Common myeloid progenitor, CD34-positive (primary cell): ENCODE measurements at regions not wholly inside any gene's neighbourhood (a gene's known extent, or its start where the extent isn't known, plus 50 kb on each side); places are given as distances from the start of the nearest gene placed in this dataset.
"Not testable (repeated sequence)": the region's sequence is repeated elsewhere in the genome, so short reads cannot be mapped to it uniquely, and the experiment has no call there.

Experiments used
- CTCF ChIA-PET: fragments of 350-600 bp; sonication (Branson Sonifier 250); formaldehyde crosslinking; loops from one replicate; lab custom pipeline; 2021; ENCODE audit warnings: antibody characterized with exemption; lab: Charles Lee
- POLR2A ChIA-PET: fragments of 350-600 bp; sonication (Branson Sonifier 250); formaldehyde crosslinking; loops from one replicate; lab custom pipeline; 2021; ENCODE audit warnings: antibody characterized with exemption; lab: Charles Lee
- DNase-seq, 3 donors: peaks; one replicate each; pipeline versions ENCODE4 v3.0.0 to v3.0.0-alpha.2; 2013
- H3K27ac ChIP-seq, 2 experiments: 1 replicate in 1 of 2; 2 replicates in 1 of 2; pipeline ENCODE4 v1.7.0; 2013; ENCODE audit warnings: inconsistent platforms in 2 of 2, low read length in 2 of 2, mild to moderate bottlenecking in 2 of 2, low read depth in 1 of 2, moderate library complexity in 1 of 2; ENCODE audit not compliant: severe bottlenecking in 2 of 2, insufficient read depth in 1 of 2, poor library complexity in 1 of 2
- H3K27me3 ChIP-seq, 5 experiments: replicated peaks in 2 of 5; 1 replicate in 3 of 5; 2 replicates in 2 of 5; pipeline versions ENCODE4 v1.6.1 to v1.7.0; 2013; ENCODE audit warnings: low read length in 4 of 5, mild to moderate bottlenecking in 2 of 5, moderate library complexity in 2 of 5, inconsistent platforms in 1 of 5; ENCODE audit not compliant: insufficient read depth in 5 of 5, control insufficient read depth in 4 of 5
- H3K36me3 ChIP-seq, 4 experiments: 1 replicate in 2 of 4; 2 replicates in 2 of 4; pipeline versions ENCODE4 v1.6.1 to v1.7.0; 2013; ENCODE audit warnings: low read length in 3 of 4, control low read depth in 1 of 4, mild to moderate bottlenecking in 1 of 4; ENCODE audit not compliant: control insufficient read depth in 4 of 4, insufficient read depth in 4 of 4
- H3K4me1 ChIP-seq, 4 experiments: 1 replicate in 3 of 4; 2 replicates in 1 of 4; pipeline versions ENCODE4 v1.6.1 to v1.7.1; 2013; ENCODE audit warnings: low read length in 3 of 4, mild to moderate bottlenecking in 3 of 4, control low read depth in 1 of 4, inconsistent platforms in 1 of 4, moderate library complexity in 1 of 4; ENCODE audit not compliant: control insufficient read depth in 4 of 4, insufficient read depth in 4 of 4; ENCODE audit errors: control extremely low read depth in 1 of 4
- H3K4me3 ChIP-seq, 7 experiments: 1 replicate in 4 of 7; 2 replicates in 3 of 7; pipeline versions ENCODE4 v1.5.1 to v1.7.0; 2013; ENCODE audit warnings: mild to moderate bottlenecking in 7 of 7, low read length in 6 of 7, moderate library complexity in 6 of 7, inconsistent platforms in 2 of 7, low read depth in 2 of 7, control low read depth in 1 of 7; ENCODE audit not compliant: insufficient read depth in 4 of 7, control insufficient read depth in 1 of 7; ENCODE audit errors: extremely low read depth in 1 of 7
- H3K9me3 ChIP-seq, 5 experiments: 1 replicate in 4 of 5; 2 replicates in 1 of 5; pipeline versions ENCODE4 v1.6.1 to v1.7.1; 2013; ENCODE audit warnings: low read length in 4 of 5, mild to moderate bottlenecking in 2 of 5, inconsistent platforms in 1 of 5, low read depth in 1 of 5, moderate library complexity in 1 of 5; ENCODE audit not compliant: control insufficient read depth in 4 of 5, insufficient read depth in 2 of 5; ENCODE audit errors: control extremely low read depth in 1 of 5
- WGBS: methylation state at CpG from one replicate; pipeline ENCODE4 v1.1.5; 2013; ENCODE audit not compliant: insufficient coverage; 5-methylcytosine and 5-hydroxymethylcytosine counted together

DNA sequence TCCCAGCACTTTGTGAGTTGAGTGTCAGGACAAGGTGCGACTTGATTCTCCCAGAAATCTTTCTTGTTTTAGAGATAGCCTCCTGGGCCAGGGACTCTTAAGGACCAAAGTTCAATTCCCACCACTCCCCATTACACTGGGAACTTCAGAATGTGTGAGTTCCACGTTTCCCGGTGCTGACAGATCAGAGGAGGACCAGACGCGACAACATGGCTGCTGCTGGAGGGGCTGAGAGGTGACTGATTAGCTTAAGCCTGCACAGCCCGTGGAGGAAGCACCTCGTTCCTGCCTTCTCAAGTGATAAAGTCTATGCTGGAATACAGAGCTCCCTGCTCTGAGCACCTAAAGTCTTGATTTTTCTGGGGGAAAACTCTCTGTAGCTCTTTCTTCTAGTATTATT, 175.2 kb upstream of the FERMT1 start:
- Histone ChIP-seq H3K27ac (no peak overlapping the region), H3K4me1 (no peaks in the 10 kb centered on the region), H3K27me3 (peaks cover 0 to 2% (median 0%) of the 10 kb centered on the region in 5 experiments), H3K9me3 (peaks cover 0 to 2% (median 0%) of the 10 kb centered on the region in 5 experiments), H3K4me3 (no peak overlapping the region), H3K36me3 (no peaks in the 10 kb centered on the region)
- DNase-seq, result no peak
- CTCF ChIA-PET, result no interaction called here
- POLR2A ChIA-PET, result no interaction called here
- WGBS, result 92% methylated on average over 7 of the region's 7 CpGs

DNA sequence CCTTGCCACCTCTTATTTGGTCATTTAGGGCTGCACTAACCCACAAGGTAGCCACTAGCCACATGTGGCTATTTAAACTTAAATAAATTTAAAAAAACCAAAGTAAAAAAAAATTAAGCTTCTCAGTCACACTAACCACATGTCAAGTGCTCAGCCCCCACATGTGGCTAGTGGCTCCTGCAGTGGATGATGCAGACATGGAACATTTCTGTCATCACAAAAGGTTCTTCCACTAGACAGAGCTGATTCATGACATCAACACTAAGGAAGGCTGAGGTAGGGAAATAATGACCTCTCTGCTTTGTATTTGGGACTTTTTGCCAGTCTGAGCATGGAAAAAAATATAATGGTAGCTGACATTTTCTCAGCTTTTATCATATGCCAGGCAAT, 173.0 kb upstream of the FERMT1 start:
- Histone ChIP-seq H3K4me3 (no peak overlapping the region), H3K27ac (no peak overlapping the region), H3K4me1 (no peaks in the 10 kb centered on the region), H3K9me3 (no peaks in the 10 kb centered on the region), H3K27me3 (peaks cover 0 to 2% (median 0%) of the 10 kb centered on the region in 5 experiments), H3K36me3 (no peaks in the 10 kb centered on the region)
- CTCF ChIA-PET, result no interaction called here
- DNase-seq, result no peak
- POLR2A ChIA-PET, result no interaction called here

DNA sequence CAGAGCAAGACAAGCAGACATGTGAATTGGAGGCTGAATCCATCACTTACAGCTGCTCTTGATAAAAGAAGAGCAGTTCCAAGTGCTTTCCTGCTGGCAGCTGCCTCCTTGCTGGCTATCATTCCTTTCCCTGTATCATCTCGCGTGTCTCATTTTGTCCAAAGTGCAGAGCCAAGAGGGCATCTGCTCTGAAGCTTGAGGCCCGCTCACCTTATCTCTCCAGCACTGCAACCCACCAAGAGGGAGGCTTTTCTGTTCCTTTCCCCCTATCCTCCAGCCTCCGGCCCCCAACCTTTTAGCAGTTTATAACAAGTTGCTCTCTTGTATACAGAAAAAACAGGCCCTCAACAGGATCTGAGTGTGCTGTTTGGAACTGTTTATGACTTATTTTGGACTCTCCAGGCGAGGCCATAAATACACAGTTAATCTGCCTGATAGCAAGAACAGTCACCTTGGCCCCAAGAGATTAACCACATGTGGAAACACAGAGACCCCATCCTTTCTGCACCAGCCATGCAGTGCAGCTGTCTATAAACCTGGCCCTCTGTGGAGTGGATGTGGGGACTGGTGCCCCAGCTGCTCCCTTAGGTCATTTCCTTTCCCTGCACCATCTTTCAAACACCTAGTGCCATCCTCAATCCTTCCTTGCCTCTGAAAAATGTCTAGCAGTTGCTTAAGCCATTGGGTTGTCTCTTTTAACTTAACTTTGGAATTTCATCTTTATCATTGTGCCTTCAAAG, 172.5 kb upstream of the FERMT1 start:
- Histone ChIP-seq H3K27ac (no peak overlapping the region), H3K4me3 (no peak overlapping the region), H3K9me3 (no peaks in the 10 kb centered on the region), H3K27me3 (peaks cover 0 to 2% (median 0%) of the 10 kb centered on the region in 5 experiments), H3K36me3 (no peaks in the 10 kb centered on the region), H3K4me1 (no peaks in the 10 kb centered on the region)
- CTCF ChIA-PET, result no interaction called here
- no peak for DNase-seq
- POLR2A ChIA-PET, result no interaction called here
- WGBS, result 85% methylated on average over 4 of the region's 5 CpGs

DNA sequence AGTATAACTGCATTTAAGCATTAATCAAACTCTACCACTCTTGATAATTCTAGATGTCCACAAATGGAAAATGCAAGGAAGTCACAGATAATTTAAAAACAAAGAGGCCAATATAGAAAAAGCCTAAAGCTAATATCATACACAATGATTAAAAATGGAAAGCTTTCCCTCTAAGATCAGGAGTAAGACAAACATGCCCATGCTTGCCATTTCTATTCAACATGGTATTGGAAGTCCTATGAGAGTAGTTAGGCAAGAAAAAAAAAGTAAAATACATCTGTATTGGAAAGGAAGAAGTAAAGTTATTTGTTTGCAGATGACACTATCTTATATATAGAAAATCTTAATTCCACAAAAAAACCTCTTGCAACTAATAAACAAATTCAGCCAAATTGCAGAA, 164.6 kb upstream of the FERMT1 start:
- H3K9me3 ChIP-seq, result peaks cover 0 to 12% (median 2%) of the 10 kb centered on the region in 5 experiments
- POLR2A ChIA-PET, result no interaction called here
- H3K27me3 ChIP-seq, result no peaks in the 10 kb centered on the region
- CTCF ChIA-PET, result no interaction called here
- DNase-seq, result no peak
- no peak overlapping the region for H3K27ac ChIP-seq
- H3K4me3 ChIP-seq, result no peak overlapping the region
- H3K36me3 ChIP-seq, result no peaks in the 10 kb centered on the region
- H3K4me1 ChIP-seq, result no peaks in the 10 kb centered on the region

DNA sequence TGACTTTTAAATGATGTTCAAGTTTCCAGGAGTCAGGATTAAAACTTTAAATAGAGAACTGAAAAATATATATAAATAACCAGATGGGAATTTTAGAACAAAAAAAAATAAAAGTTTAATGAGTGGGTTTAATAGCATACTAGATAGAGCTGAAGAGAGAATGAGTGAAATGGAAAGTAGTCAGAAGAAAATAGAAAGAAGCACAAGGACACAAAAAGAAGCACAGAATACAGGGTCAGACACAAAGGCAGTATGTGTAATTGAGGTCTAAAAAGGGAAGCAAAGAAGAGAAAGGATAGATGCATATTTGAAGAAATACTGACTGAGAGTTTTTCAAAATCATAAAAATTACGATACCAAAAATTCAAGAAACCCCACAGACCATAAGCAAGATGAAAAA, 159.8 kb upstream of the FERMT1 start:
- Histone ChIP-seq H3K4me3 (no peak overlapping the region), H3K27ac (no peak overlapping the region), H3K27me3 (peaks cover 0 to 2% (median 0%) of the 10 kb centered on the region in 5 experiments), H3K36me3 (no peaks in the 10 kb centered on the region), H3K9me3 (peaks cover 0 to 12% (median 2%) of the 10 kb centered on the region in 5 experiments), H3K4me1 (no peaks in the 10 kb centered on the region)
- POLR2A ChIA-PET, result no interaction called here
- no CpG with 5 or more reads among the region's 1 CpG for WGBS
- DNase-seq, result no peak
- CTCF ChIA-PET, result no interaction called here

DNA sequence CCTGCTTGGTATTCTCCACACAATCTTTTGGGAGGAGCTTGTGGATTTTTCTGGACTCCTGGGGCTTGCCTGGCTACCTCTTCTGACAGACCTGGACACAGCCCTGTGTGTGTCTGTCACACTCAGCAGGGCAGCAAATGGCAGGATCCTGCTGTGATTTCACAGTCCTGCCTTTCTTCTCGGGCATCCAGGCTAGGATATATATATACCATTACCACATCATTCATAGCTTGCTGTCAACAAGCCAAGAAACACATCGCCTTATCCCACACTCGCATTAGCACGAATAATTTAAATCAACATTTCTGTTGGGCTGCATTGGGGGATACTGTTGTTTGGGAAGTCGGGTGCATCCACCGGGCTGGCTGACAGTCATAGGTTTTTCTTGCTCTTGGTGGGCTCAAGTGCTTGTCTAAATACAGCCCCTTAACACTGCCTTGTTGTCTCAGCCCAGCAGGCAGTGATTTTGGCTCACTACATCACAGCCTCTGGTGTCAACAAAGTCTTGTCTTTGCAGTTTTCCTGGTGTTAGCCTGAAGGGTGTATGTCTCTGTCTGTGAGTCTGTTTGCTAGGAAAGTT, 154.9 kb upstream of the FERMT1 start:
- Histone ChIP-seq H3K4me1 (no peaks in the 10 kb centered on the region), H3K36me3 (no peaks in the 10 kb centered on the region), H3K9me3 (peaks cover 0 to 6% (median 0%) of the 10 kb centered on the region in 5 experiments), H3K27me3 (peaks cover 0 to 7% (median 0%) of the 10 kb centered on the region in 5 experiments), H3K27ac (no peak overlapping the region), H3K4me3 (no peak overlapping the region)
- DNase-seq, result no peak
- POLR2A ChIA-PET, result no interaction called here
- 46% methylated on average over 2 of the region's 6 CpGs for WGBS
- CTCF ChIA-PET, result no interaction called here

DNA sequence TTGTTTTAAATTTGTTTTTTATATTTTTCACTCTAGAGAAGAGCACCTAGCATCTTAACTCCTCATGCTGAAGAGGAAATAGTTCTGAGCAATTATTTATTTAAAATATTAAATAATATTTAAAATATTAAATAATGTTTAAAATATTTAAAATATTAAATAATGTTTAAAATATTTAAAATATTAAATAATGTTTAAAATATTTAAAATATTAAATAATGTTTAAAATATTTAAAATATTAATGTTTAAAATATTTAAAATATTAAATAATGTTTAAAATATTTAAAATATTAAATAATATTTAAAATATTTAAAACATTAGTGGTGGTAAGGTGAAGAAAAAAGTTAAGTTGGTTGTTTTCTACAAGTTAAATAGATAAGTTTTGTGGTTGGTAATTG, 147.6 kb upstream of the FERMT1 start:
- H3K36me3 ChIP-seq, DNase-seq, H3K4me1 ChIP-seq, H3K4me3 ChIP-seq, H3K27me3 ChIP-seq, POLR2A ChIA-PET, H3K9me3 ChIP-seq, H3K27ac ChIP-seq: not testable (repeated sequence)
- CTCF ChIA-PET, result interaction anchor here (1.5 kb wide), 1 partner anchor 10 kb away, joined by 3 read pairs; no protein-coding TSS in a partner anchor
